Activated T-cell treated with anti-CD3 and anti-CD28 coated beads, Interleukin-2, amount 50 U/mL, for 48 hours (primary cell): ENCODE measurements at regions not wholly inside any gene's neighbourhood (a gene's known extent, or its start where the extent isn't known, plus 50 kb on each side); places are given as distances from the start of the nearest gene placed in this dataset.
"Not testable (repeated sequence)": the region's sequence is repeated elsewhere in the genome, so short reads cannot be mapped to it uniquely, and the experiment has no call there.

Experiments
- DNase-seq, 2 experiments: peaks; one replicate each; pipeline ENCODE4 v3.0.0-alpha.2; 2020

GRCh38 chr1:243996223-243996622, 54.9 kb upstream of the ZBTB18 start:
- no peak for DNase-seq

DNA sequence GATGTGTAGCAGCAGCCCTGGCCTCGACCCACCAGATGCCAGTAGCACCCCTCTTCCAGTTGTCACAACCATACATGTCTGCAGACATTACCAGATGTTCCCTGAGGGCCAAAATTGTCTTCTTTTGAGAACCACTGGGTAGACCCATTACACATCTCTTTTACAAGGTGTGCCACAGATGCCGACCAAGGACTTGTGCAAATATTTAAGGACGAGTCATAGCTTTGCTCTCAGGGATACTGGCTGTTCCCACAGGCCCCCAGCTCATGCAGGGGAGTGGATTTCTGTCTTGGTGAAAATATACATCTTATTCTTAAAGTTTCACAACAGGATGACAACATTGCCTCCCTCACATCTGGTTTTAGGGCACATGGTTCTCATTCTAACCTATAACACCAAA, 59.4 kb upstream of the ZBTB18 start:
- DNase-seq = no peak

GRCh38 chr1:243984788-243985187, 66.3 kb upstream of the ZBTB18 start:
- DNase-seq = no peak

- DNase-seq = no peak
Observed at GRCh38 chr1:243982447-243983018, 68.5 kb upstream of the ZBTB18 start.

GRCh38 chr1:243980471-243980870, 70.6 kb upstream of the ZBTB18 start:
- no peak for DNase-seq

DNA sequence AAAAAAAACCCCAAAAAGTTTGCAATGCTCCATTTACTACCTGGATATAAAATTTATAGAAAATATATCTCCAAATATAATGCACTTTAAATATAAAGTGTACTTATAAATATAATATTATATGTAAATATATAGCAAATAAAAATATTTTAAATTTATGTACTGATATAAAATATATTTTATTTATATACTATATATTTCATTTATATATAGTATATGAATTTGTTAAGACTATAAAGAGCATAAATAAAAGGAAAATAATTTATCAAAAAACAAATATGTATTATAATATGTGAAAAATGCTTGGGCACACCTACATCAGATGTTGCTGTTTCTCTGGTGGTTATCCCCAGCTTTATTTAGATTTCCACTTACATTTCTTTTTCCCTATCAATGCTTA, 71.0 kb upstream of the ZBTB18 start:
- no peak for DNase-seq

- no peak for DNase-seq
Observed at GRCh38 chr1:243979396-243979795, 71.7 kb upstream of the ZBTB18 start.

GRCh38 chr1:243977094-243977493, 74.0 kb upstream of the ZBTB18 start:
- DNase-seq = no peak

GRCh38 chr1:243974451-243975292, 76.4 kb upstream of the ZBTB18 start:
- no peak for DNase-seq

DNA sequence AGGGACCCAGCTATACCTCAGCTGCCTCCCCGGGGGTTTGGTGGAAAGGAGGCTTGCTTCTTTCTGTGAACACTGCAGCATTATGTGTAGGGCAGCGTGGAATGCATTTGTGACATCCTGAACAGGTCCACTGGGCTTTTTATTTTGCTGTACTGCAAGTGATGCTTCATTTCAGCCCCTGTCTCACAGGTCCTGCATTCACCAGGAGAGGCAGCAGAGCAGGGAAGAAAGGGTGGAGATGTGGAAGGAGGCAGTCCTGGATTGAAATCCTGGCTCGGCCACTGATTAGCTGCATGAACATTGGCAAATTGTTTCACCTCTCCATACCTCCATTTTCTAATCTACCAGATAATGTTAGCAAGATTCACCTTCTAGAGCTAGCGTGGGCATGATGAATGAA, 77.9 kb upstream of the ZBTB18 start:
- no peak for DNase-seq

DNA sequence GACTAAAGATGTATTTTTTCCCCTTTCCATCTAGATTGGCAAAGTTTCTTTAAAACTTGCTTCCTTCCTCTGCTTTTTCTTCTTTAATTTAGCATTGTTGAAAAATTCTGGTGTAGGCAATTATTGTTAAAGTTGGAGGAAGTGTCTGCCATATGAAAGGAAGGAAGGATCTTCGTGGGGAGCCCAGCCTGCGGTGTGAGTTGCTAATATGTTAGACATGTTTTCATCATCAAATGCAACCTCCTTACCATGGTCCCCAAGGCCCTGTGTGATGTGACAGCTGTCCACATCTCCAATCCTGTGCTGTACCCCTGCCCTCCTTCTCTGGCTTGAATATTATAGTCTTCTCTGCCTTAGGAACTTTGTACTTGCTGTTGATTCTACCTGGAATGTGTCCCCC, 81.0 kb upstream of the ZBTB18 start:
- no peak for DNase-seq

DNA sequence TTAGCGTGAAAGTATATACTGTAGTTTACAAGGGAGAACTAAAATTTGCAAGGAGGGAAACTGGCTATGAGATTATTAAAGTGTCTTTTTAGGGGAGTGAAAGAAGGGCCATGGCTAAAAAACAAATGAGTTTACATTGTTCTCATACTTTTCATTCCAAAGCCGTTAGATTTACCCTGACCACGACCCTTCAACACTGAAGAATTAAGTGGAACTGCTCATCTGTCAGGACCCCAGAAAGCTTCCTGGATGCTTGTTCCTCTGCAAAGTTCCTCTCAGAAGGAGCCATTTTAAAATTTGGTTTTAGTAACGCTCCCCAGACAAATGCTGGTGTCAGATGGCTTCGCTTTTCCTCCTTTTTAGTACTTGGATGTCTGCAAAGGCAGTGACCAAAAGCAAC, 82.7 kb upstream of the ZBTB18 start:
- no peak for DNase-seq

DNA sequence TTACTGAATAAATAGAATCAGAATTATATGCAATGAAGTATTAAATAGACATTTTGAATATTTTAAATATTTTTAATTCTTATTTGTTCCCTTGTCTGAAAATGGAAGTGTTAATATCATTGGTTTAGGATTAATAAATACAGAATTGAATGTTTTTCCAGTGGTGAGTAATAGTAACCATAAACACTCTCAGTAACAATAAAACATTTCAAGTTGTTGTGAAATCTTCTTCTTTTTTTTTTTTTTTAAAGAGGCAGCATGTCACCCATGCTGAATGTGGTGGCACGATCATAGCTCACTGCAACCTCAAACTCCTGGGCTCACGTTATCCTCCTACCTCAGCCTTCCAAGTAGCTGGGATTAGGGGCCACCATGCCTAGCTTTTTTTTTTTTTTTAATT, 86.2 kb upstream of the ZBTB18 start:
- DNase-seq = no peak

DNA sequence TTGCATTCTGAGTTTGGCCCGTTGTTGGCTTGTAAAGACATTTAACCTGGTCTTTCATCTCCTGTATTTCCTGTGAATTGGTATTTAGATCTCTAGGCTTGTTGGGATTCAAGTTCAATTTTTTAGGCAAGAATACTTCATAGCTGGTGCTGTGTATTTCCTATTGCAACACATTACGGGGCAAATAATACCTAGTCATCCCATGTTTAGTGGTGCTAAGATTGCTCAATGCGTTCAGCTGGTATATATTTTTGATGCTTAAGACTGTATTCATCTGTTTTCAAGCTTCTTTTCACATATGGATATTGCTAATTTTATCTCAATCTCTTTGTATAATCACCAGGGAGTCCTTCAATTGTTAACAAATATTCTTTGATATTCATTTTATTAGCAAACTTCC, 87.5 kb upstream of the ZBTB18 start:
- no peak for DNase-seq

DNA sequence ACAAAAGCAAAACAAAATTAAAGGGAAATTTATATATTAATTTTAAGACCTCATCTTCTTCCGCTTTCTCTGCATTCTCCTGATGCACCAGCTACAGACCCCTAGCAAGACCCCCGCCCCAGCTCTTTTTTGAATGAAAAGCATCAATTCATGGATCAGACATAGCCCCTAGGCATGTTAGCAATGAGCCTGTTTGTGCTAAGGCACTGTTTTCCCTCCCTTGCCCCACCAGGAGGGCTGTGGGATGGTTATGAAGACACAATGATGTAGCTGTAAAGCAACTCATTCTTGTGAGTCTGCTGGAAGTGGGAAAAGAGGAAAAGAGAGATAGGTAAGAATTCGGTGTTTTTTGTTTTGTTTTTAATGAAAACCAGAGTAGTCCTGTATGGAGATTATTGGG, 88.5 kb upstream of the ZBTB18 start:
- DNase-seq = no peak

GRCh38 chr1:243959998-243960397, 91.1 kb upstream of the ZBTB18 start:
- no peak for DNase-seq

DNA sequence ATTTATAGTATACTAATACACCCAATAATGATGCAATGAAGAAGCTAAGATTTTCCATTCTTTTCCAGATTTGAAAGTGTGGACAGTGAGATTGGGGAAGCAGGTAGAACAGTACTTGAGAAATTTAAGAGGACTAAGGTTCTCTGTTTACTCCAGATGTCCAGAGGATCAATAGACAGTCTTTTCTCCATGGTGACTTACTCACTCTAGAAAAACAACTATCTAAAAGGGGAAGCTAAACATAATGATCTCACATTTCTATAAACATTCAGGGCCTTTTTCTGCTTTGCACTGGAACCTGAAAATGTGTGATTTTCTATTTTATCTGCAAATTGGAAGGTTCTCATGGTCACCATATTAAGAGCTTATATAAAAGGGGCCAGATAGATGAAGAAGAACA, 93.9 kb upstream of the ZBTB18 start:
- DNase-seq = no peak

DNA sequence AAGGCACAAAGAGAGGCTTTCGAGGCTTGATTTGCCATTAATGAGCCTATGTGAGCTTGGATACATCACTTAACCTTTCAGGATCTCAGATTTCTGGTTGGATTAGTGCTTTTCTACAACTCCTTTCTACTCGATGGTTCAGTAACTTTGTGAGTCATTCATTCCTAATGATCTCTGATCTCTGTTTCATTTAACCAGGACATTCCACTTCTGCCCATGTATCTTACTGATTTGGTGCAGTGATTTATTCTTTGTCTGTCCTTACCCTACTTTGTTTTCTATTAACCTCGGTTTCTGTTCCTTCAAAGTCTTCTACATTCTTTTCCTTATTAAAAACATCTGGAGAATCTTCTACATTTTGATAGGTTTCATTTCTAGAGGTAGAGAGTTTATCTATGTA, 94.6 kb upstream of the ZBTB18 start:
- no peak for DNase-seq

GRCh38 chr1:243951207-243951606, 99.9 kb upstream of the ZBTB18 start:
- DNase-seq = not testable (repeated sequence)

- no peak for DNase-seq
Observed at GRCh38 chr1:243950166-243950565, 100.1 kb upstream of the AKT3 start.

- DNase-seq = peak; percentile 28 to 52
Observed at GRCh38 chr1:243946946-243947345, 96.9 kb upstream of the AKT3 start.

DNA sequence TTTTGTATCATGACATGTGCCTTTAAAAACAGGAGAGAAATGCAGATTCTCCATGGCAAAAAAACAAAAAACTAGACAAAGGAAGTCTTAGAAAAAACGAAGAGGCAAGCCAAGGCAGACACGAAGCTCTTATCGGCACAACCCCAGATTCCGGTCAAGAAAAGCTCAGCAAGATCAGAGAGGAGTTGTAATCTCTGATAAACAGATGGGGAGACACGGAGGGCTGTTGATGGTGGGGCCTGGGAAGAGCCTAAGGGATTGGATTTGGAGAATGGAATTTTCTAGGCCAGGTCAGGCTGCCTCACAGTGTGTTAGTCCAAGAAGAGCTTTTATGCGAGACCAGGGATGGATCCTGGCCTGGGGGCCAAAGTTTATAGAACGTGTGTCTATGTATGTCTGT, 96.2 kb upstream of the AKT3 start:
- no peak for DNase-seq

DNA sequence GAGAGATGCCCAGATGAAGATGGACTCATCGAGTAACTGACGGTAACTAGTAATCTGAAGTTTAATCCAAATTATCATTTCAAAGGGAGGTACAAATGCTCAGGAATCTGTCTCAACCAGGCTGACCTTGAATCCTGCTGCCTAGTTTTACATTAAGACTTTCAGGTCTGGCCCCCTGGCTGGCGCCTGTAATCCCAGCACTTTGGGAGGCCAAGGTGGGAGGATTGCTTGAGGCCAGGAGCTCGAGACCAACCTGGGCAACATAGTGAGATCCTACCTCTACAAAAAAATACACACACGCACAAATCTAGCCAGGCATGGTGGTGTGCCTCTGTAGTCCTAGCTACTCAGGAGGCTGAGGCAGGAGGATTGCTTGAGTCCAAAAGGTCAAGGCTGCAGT, 95.7 kb upstream of the AKT3 start:
- DNase-seq = no peak

- no peak for DNase-seq
Observed at GRCh38 chr1:243944429-243945160, 94.6 kb upstream of the AKT3 start.
